Endothelial cell of umbilical vein (primary cell): ENCODE measurements at regions not wholly inside any gene's neighbourhood (a gene's known extent, or its start where the extent isn't known, plus 50 kb on each side); places are given as distances from the start of the nearest gene placed in this dataset.

ENCODE experiments used
- EZH2 ChIP-seq: IDR thresholded peaks from 2 replicates; pipeline ENCODE4 v1.6.1; 2012; ENCODE audit warnings: borderline replicate concordance, low read depth, mild to moderate bottlenecking, moderate library complexity, low read length, inconsistent platforms; ENCODE audit not compliant: severe bottlenecking
- MYC ChIP-seq: IDR thresholded peaks from one replicate; pipeline ENCODE4 v1.6.1; 2011; ENCODE audit warnings: mild to moderate bottlenecking, low read depth, low read length

GRCh38 chr17:69870091-69870530 lies 204.9 kb upstream of the KCNJ16 start:
- TF ChIP-seq MYC (no peak), EZH2 (no peak)
